HCT116 (cell line): ENCODE measurements at regions not wholly inside any gene's neighbourhood (a gene's known extent, or its start where the extent isn't known, plus 50 kb on each side); places are given as distances from the start of the nearest gene placed in this dataset.
A peak's percentile ranks its signal among the peaks of the same experiment; 100 is the strongest.
"Not testable (repeated sequence)": the region's sequence is repeated elsewhere in the genome, so short reads cannot be mapped to it uniquely, and the experiment has no call there.

Experiments
- ATAC-seq: fragments of 200-7000 bp; cut with Tn5 transposase; 2 replicates; pipeline ENCODE4 v1.9.1; 2020; ENCODE audit warnings: mild to moderate bottlenecking, moderate library complexity
- BruUV-seq: library from RNA; stranded (reverse); fragments of 400-500 nt; replicated peaks from 2 replicates; lab custom pipeline; 2021; lab: Mats Ljungman, UMichigan
- CTCF ChIA-PET: fragments of 300-600 bp; sonication (Branson Sonifier 250); formaldehyde crosslinking; loops from one replicate; lab custom pipeline; 2021; ENCODE audit warnings: antibody characterized with exemption; lab: Charles Lee
- POLR2A ChIA-PET: fragments of 300-600, 350-600 bp; sonication (Branson Sonifier 250); formaldehyde crosslinking; loops from one replicate; lab custom pipeline; 2021; ENCODE audit warnings: antibody characterized with exemption; lab: Charles Lee
- RAD21 ChIA-PET, 2 experiments: fragments of 300-600 bp; sonication (Branson Sonifier 250); formaldehyde crosslinking; loops; one replicate each; lab custom pipeline; 2023; ENCODE audit warnings: low total read pairs in 2 of 2; ENCODE audit not compliant: uncharacterized antibody in 2 of 2, unreplicated experiment in 2 of 2, low non-redundant PET in 1 of 2; lab: Charles Lee
- DNase-seq: peaks from one replicate; pipeline ENCODE4 v3.0.0-alpha.2; 2010; ENCODE audit warnings: low read depth, low spot score
- H2AFZ ChIP-seq: fragments of 200-600 bp; shearing (Covaris generic), sonication (generic); 2 replicates; pipeline ENCODE4 v1.6.1; 2017; ENCODE audit warnings: low read depth, mixed run types, mixed read lengths, antibody characterized with exemption, low read length; ENCODE audit not compliant: poor library complexity, severe bottlenecking
- H3K27ac ChIP-seq: 2 replicates; pipeline ENCODE4 v1.5.1; 2012; ENCODE audit warnings: low read depth, low read length
- H3K27me3 ChIP-seq: fragments of 200-600 bp; sonication (generic); 2 replicates; pipeline ENCODE4 v1.6.1; 2016; ENCODE audit warnings: mixed run types, low read length, mixed read lengths; ENCODE audit not compliant: insufficient read depth
- H3K36me3 ChIP-seq, 2 experiments: fragments of 200-500 bp in 1 of 2; fragments of 200-600 bp in 1 of 2; sonication (Bioruptor generic) in 1 of 2; sonication (generic) in 1 of 2; 2 replicates each; pipeline versions ENCODE4 v1.5.1 to v1.6.1; 2014 to 2016; ENCODE audit warnings: low read length in 2 of 2, inconsistent platforms in 1 of 2, mixed read lengths in 1 of 2, mixed run types in 1 of 2; ENCODE audit not compliant: insufficient read depth in 2 of 2, control insufficient read depth in 1 of 2
- H3K4me1 ChIP-seq, 2 experiments: fragments of 200-600 bp in 1 of 2; sonication (generic) in 1 of 2; 2 replicates each; pipeline versions ENCODE4 v1.5.1 to v1.6.1; 2012 to 2017; ENCODE audit warnings: low read length in 2 of 2, inconsistent platforms in 1 of 2, mild to moderate bottlenecking in 1 of 2, mixed read lengths in 1 of 2, mixed run types in 1 of 2, moderate library complexity in 1 of 2; ENCODE audit not compliant: insufficient read depth in 2 of 2, control insufficient read depth in 1 of 2
- H3K4me2 ChIP-seq: fragments of 200-600 bp; sonication (generic); 2 replicates; pipeline ENCODE4 v1.6.1; 2017; ENCODE audit warnings: mixed run types, low read length, mixed read lengths
- H3K4me3 ChIP-seq, 2 experiments: fragments of 200-600 bp in 1 of 2; sonication (generic) in 1 of 2; replicated peaks in 1 of 2; 2 replicates each; pipeline ENCODE4 v1.5.1; 2011 to 2016; ENCODE audit warnings: low read length in 2 of 2, control low read depth in 1 of 2, low read depth in 1 of 2, mild to moderate bottlenecking in 1 of 2, mixed read lengths in 1 of 2, mixed run types in 1 of 2
- H3K79me2 ChIP-seq: fragments of 200-600 bp; sonication (generic); 2 replicates; pipeline ENCODE4 v1.6.1; 2017; ENCODE audit warnings: mild to moderate bottlenecking, mixed run types, low read length, moderate library complexity, mixed read lengths; ENCODE audit not compliant: insufficient read depth
- H3K9ac ChIP-seq: fragments of 200-600 bp; sonication (generic); 2 replicates; pipeline ENCODE4 v1.6.1; 2016; ENCODE audit warnings: low read length, mixed read lengths
- H3K9me2 ChIP-seq: fragments of 200-600 bp; sonication (generic), shearing (Covaris generic); 2 replicates; pipeline ENCODE4 v1.6.1; 2017; ENCODE audit warnings: mixed run types, mild to moderate bottlenecking, moderate library complexity; ENCODE audit not compliant: insufficient read depth
- H3K9me3 ChIP-seq, 2 experiments: fragments of 200-500 bp in 1 of 2; fragments of 200-600 bp in 1 of 2; sonication (Bioruptor generic) in 1 of 2; sonication (generic) in 1 of 2; 2 replicates each; pipeline ENCODE4 v1.6.1; 2014 to 2017; ENCODE audit warnings: low read length in 2 of 2, mixed read lengths in 2 of 2, inconsistent platforms in 1 of 2, low read depth in 1 of 2, mild to moderate bottlenecking in 1 of 2, mixed run types in 1 of 2, moderate library complexity in 1 of 2; ENCODE audit not compliant: control insufficient read depth in 1 of 2, insufficient read depth in 1 of 2
- H4K20me1 ChIP-seq: fragments of 200-600 bp; sonication (generic), shearing (Covaris generic); 2 replicates; pipeline ENCODE4 v1.6.1; 2017; ENCODE audit warnings: mixed run types, mild to moderate bottlenecking, moderate library complexity; ENCODE audit not compliant: insufficient read depth
- CBX3 ChIP-seq: IDR thresholded peaks from 2 replicates; pipeline ENCODE4 v1.6.1; 2012; ENCODE audit warnings: low read depth
- TCF7L2 ChIP-seq: IDR thresholded peaks from 2 replicates; pipeline ENCODE4 v1.7.0; 2011; ENCODE audit warnings: borderline replicate concordance, inconsistent platforms; ENCODE audit not compliant: insufficient read depth, insufficient read length; ENCODE audit errors: extremely low read depth
- ZBTB33 ChIP-seq: IDR thresholded peaks from 2 replicates; pipeline ENCODE4 v1.6.1; 2011; ENCODE audit warnings: mild to moderate bottlenecking, low read length, moderate library complexity; ENCODE audit not compliant: insufficient replicate concordance; ENCODE audit errors: extremely low read depth
- ZFX ChIP-seq: fragments of 450-650 bp; IDR thresholded peaks from 2 replicates; pipeline ENCODE4 v1.6.1; 2017
- intact Hi-C: fragments of 100-400 bp; cut with micrococcal nuclease; formaldehyde crosslinking; loops from 2 replicates; pipeline ENCODE4 v1.10.0; 2022

- Histone ChIP-seq H3K9ac (no peak overlapping the region), H3K79me2 (no peaks in the 10 kb centered on the region), H3K9me3 (no peaks in the 10 kb centered on the region), H3K4me3 (no peak overlapping the region), H3K4me1 (no peaks in the 10 kb centered on the region), H3K9me2 (no peaks in the 10 kb centered on the region), H2AFZ (no peak overlapping the region), H3K36me3 (no peaks in the 10 kb centered on the region), H3K27me3 (no peaks in the 10 kb centered on the region), H4K20me1 (no peaks in the 10 kb centered on the region), H3K27ac (no peak overlapping the region), H3K4me2 (no peak overlapping the region)
- TF ChIP-seq ZFX (no peak), CBX3 (no peak), TCF7L2 (no peak), ZBTB33 (no peak)
- no TSS peak for BruUV-seq
- ATAC-seq, result no peak
- POLR2A ChIA-PET, result no interaction called here
- RAD21 ChIA-PET, result no interaction called here
- no peak for DNase-seq
- intact Hi-C loops, result no loop called here
- CTCF ChIA-PET, result no interaction called here
Measured at GRCh38 chr18:75714766-75715165, 287.3 kb upstream of the SMIM21 start.

- H3K9ac ChIP-seq, H3K27me3 ChIP-seq, H3K79me2 ChIP-seq, H3K9me3 ChIP-seq, H3K9me2 ChIP-seq, CTCF ChIA-PET, H3K36me3 ChIP-seq, H3K27ac ChIP-seq, H3K4me1 ChIP-seq, H4K20me1 ChIP-seq, H3K4me2 ChIP-seq, DNase-seq, BruUV-seq, H3K4me3 ChIP-seq, RAD21 ChIA-PET, ATAC-seq, intact Hi-C loops, POLR2A ChIA-PET: not testable (repeated sequence)
- peak overlapping the region; percentile 37 for H2AFZ ChIP-seq
Measured at GRCh38 chr18:75712124-75712867, 284.8 kb upstream of the SMIM21 start.
